GM04504 (cell line): ENCODE measurements at regions not wholly inside any gene's neighbourhood (a gene's known extent, or its start where the extent isn't known, plus 50 kb on each side); places are given as distances from the start of the nearest gene placed in this dataset.
"Not testable (repeated sequence)": the region's sequence is repeated elsewhere in the genome, so short reads cannot be mapped to it uniquely, and the experiment has no call there.

Experiments
- DNase-seq: peaks from one replicate; pipeline ENCODE4 v3.0.0-alpha.2; 2012; ENCODE audit warnings: low read depth

DNA sequence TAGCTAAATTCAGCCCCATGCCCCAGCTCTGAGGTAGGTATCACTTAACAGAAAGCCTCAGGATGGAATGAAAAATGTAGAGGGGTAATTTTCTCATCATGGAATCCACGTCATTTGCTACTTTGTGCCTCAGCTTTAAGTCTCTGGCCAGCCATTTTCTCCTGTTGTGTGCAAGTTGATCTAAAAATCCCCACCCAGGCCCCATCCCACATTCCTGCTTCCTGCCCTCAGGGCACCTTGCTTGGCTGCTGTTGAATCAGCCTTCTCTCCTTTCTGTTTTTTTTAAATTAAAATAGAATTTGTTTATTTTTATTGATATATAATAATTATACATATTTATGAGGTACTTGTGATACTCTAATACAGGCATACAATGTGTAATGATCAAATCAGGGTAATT lies 179.9 kb upstream of the TSHZ3 start:
- DNase-seq, result no peak

DNA sequence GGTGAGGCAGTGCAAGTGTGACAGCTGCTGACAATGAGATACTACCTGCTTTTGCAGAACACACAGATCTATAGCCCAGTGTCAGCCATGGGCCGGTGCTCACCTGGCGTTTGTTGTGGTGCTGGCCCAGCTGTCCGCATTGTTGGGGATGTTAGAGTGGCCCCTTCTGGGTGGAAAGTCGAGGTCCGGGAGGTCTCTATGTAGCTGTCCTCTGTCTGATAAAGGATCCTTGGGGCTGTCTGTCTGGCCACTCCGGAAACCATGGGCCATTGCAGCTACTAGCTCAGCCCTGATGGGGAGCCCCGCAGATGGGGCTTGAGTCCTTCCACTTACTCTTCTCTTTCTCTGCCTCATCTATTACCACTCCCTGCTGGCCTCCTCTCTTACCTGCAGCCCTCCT lies 181.5 kb upstream of the TSHZ3 start:
- no peak for DNase-seq

DNA sequence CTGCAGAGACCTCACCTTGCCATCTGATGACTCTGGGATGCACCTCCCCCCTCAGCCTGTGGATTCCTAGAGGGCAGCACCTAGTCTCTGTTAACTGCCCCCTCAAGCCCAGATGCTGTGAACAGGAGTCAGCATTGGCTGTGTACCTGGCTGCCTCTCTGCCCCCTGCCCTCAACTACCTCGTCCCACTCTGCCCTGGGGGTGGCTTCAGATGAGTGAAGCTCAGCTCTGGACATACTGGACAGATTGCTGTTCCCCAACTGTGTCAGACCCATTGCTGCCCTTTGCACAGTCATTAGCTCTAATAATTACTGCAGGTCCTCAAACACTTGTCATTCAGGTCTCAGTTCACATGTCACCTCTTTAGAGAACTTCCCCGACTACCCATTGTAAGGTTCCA lies 182.1 kb upstream of the TSHZ3 start:
- no peak for DNase-seq

DNA sequence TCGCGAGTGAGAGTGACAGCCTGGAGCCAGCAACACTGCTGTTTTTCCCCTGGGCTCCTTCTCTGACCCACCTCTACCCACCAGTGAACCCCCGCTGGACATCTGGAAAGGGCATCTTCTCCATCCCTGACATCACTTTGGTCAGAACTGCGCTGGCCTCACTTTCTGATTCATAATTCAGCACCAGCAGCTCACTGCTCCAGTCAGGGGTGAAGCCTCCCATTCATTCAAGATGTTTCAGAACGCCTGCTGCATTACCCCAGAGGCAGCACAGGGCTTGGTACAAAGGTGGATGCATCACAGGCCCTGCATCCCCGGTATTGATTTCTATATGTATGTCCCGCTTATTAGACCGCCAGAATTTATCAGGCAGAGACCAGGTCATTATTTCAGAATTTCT lies 182.8 kb upstream of the TSHZ3 start:
- no peak for DNase-seq

DNA sequence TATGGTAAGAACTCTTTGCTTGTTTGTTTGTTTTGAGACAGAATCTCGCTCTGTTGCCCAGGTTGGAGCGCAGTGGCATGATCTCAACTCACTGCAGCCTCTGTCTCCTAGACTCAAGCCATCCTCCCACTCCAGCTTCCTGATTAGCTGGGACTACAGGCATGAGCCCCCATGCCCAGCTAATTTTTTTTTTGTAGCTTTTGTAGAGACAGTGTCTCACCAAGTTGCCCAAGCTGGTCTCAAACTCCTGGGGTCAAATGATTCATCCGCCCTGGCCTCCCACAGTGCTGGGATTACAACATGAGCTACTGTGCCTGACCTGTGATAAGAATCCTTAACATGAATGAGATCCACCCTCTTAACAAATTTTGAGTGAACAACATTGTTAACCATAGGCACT lies 183.9 kb upstream of the TSHZ3 start:
- DNase-seq, result no peak

DNA sequence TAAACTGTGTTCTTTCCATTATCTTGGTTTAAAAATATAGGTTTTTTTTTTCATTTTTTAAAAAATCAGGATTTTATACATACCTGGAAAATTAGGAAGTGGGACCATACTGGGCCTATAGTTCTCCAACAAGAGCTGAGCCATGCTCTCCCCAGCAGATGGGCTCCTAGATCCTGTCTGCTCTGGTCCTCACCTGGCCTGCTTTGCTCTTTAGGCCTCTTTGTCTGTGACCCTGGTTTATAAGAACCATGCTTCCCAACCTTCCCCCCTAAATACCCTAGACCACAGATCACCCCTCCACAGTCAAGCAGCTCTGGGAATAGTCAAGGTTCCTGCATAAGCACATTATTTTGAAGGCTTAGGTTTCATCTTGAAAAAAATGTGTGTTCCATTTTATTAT lies 185.0 kb upstream of the TSHZ3 start:
- no peak for DNase-seq

DNA sequence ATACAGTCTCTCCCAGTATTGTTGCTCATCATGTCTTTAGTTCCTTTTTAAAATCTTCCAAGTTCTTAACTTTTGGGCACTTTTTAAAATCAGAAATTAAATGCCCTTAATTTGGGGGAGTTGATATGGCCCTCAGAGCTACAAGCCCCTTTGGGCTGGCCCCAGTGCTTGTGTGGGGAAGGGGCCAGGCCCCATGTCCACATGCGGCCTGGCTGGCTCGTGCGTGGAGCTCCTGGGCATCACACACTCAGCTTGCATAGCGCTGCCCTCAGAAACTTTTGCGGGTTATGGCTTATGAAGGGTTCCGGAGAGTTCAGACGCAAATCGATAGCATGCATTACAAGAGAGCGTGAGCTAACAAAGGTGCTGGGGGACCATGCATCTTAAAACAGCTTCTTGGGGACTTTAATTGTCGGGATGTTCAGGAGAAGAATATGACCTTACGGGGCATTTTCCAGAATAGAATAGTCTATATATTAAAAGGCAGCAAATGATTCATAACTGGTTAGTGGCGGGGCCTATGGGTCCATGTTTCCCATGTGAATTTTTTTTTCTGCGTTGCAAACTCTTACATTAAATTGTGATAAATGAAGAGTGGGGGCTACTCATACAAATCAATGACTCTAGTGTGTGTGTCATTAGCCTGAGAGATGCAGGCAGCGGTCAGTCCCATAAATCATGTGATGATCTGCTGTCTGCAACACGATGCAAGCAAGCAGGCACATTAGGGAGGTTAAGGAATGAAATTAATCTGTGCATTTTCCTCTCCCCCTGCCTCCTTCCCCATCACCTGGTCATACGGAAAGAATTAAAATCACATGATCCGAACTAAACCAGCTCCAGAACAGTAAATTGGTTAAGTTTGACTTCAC lies 185.8 kb upstream of the TSHZ3 start:
- DNase-seq, result no peak

DNA sequence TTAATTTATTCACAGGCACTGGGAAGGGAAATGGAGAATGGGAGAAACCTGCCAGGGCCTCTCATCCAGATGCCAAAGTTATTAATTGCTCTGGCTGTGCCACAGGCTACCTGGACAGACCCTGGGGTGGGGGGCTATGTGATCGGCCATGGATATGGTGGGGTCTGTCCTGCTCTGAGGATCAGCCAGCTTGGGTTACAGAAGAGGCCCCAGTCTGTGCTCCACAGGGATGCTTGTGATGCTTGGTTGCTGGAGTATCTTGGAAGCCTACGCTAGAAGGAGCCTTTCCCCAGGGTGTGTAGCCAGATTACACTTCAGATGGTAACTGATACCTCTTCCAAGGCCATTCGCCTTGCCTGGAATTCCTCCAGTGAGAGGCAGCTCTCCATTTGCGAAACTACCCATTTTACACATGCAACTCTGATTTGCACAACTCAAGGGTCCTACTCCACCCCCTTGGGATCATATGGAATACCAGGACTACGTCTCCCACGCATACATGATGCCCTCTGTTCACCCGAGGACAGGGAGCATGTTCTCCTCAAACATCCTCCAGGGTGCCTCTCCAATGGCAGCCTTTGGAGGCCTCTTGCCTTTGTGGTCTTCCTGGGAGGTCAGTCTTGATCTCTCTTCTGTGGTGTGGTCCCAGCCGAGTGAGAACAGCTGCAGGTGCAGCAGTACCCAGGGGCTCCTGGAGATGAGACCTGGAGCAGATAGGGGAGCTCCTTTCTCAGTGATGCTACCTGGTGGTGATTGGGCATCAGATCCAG lies 186.6 kb upstream of the TSHZ3 start:
- DNase-seq, result no peak

DNA sequence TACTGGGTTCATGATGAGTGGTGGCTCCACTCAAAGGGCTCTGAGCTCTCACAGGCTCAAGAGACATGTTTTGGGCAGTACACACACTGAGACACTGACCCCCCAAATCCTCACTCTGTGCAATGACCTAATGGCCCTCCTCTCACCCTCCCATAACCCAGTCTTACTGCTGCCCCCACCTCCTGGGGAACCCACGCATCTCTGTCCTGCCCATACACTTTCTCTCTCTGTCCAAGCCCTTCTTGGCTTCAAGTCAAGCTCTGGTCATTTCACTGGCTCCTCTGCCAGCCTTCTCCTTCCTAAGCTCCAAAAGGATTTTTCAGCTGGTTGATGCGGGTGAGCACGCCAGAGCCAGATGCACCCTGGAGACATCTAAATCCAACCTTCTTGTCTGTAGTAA lies 187.9 kb upstream of the TSHZ3 start:
- DNase-seq, result no peak

DNA sequence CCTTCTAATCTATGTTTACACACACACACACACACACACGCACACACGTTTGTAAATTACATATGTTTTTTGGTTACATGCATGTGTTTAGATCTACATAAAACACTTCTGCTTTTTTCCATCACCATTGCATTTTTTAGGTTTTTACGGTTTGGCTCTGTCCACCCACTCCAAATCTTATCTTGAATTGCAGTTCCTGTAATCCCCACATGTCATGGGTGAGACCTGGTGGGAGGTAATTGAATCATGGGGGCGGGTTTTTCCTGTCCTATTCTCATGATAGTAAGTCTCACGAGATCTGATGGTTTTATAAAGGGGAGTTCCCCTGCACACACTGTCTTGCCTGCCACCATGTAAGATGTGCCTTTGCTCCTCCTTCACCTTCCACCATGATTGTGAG lies 188.7 kb upstream of the TSHZ3 start:
- not testable (repeated sequence) for DNase-seq

DNA sequence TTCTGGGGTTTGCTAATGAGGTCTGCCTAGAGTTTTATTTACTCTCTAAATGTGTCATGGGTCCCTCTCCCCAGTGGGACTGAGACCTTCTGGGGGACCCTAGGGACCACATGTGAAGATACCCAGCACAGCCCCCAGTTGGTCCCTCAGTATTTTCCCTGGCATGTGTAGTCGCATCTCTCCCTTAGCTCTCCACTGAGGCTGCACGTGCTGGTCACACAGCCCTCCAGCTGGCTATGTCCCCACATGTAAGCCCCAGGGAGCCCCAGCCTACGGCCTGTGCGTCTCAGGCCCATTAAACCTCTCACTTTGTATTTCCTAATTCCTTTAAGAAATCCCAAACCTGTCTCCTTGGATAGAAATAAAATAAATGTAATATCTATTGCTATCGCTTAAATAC lies 189.6 kb upstream of the TSHZ3 start:
- no peak for DNase-seq

DNA sequence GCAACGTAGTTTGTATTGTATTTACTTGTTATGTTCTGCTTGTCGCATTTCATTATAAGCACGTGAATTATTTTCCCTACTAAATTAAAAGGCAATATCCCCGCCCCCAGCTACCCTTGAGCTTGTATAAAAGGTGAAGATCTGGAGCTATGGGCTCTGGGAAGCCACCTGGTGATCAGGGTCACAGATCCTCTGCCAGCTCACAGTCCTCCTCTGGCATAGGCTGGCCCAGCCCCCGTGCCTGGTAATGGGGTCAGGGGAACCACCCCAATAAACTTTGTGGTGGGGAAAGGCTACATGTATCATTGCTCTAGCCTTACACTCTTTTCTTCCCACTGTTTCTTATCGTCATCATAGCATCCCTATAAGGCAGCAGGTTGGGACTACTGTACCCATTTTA lies 190.2 kb upstream of the TSHZ3 start:
- DNase-seq, result no peak

DNA sequence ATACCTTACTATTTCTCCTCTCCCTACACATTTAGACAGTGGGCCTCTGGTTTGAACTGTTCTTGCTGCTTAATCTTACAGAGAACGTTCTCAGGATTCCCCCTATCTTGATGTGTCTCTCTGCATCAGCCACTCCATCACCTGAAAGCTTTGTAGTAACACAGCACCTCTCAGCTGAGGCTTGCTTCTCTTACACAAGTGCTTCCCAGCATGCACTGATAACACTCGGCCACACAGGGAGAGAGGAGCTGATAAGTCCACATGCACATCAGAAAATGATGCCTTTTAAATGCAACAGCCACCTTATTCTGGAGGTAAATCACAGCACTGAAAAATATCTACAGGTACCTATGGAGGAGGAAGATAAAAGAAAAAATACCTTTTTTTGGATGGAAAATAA lies 192.2 kb upstream of the TSHZ3 start:
- no peak for DNase-seq

DNA sequence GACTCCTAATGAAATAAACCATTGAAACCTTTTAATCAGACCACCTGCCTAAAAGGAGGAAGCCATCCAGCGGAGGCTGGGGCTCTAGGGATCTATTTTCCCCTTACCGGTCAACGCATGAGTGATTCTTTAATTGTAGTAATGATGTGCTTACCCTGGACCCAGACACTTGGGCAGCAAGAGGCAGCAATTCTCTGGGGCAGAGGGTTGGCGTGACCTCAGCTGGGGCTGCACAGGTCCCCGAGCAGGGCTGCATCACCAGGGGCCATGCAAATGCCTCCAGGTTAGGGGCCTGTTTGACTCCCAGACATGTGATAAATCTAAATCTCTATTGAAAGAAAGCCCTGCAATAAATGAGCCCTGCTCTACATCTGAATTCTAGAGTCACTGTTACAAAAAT lies 194.2 kb upstream of the TSHZ3 start:
- DNase-seq, result no peak

DNA sequence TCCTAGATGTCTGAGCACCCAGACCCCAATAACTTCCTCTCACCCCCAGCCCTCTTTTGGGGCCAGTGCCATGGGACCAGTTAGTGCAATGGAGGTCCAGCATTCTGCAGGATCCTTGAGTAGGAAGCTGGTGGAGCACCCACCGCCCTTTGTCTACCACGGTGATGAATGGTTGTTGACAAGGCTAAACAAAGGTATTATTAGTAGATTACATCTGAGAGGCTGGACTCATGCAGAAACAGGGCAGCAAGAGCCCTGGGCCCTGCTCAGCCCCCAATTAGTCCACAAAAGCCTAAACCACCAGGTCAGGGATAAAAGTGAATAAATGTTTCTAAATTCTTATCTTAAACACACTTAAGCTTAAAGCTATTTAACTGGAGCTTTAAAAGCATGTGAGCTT lies 196.5 kb upstream of the TSHZ3 start:
- DNase-seq, result no peak

DNA sequence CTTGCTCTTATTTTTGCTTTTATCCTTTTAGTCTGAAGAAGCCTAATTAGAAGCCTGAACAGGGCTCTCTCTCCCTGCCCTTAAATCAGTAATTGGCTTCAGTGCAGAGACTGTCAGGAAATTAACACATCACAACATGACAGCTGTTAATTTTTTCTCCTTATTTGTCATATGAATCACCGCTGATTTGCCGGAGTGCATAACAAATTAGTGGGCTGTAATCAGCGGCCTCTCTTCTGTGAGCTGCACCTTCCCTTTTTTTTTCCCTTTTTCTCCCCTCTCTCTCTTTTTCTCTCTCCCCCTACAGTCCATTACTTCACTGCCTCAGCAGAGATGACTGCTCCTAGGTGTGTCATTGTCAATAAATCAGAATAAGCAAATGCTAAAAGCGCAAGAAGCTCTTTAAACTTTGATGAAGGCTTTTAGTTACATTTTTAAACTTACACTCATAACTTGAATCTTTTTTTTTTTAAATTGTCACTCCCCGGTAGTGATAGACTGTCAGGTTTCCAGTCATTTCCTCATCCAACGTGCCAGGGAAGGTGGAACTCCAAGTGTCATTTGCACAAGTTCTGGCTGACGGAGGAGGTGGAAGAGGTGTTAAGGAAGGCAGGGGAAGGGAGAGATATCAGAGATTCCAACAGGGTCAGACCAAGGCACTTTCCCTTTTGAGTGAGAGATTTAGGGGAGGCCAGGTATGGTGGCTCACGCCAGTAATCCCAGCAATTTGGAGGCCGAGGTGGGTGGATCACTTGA lies 197.1 kb upstream of the TSHZ3 start:
- no peak for DNase-seq

DNA sequence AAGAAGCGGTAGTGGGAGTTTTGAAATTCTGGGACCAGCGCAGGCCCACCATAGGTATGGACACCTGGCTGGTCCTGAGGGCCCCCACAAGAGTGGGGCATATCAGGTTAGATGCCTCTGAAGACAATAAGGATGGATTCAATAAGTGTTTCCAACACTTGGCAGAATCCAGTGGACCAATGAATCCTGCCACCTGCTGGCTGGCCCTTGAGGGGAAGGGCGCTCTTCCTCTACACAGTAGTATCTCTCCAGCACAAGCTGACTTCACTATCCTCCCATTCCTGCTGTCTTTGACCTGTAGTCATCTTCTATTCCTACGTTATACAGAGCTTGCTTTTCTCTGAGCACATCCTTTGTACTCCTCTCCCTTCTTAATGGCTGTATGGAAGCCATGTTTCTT lies 199.7 kb upstream of the TSHZ3 start:
- peak; percentile 12 for DNase-seq

DNA sequence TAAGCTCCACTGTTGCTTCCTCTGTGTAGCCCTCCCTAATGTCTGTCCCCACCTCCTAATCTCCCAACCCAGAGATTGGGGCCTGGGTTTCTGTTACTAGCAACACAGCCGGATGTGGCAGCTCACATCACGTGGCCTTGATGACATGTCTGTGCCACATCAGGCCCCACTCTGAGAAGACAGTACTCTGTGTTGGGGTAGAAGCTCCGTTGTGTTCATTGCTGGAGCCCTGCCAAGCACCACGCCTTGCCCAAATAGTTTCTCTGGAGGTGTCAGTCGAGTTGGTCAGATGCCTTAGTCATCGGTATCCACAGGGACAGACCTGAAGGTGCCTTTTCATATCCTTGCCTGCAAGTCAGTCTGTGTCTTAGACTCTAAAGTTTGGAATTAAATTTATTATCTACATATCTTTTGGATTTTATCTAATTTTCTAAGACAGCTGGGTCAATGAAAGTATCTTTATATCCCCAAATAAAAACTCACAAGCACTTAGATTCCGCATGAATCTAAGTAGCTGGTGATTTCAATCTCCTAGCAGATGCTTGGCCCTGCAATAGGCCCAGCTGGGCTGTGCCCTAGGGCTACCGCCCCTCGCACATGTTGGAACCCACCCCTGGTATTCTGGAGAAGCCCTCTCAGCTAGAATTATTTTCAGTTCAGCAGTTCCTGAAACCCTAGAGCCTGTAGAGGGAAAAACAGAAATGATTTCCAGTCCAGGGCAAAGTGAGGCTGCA lies 204.0 kb upstream of the TSHZ3 start:
- DNase-seq, result no peak

DNA sequence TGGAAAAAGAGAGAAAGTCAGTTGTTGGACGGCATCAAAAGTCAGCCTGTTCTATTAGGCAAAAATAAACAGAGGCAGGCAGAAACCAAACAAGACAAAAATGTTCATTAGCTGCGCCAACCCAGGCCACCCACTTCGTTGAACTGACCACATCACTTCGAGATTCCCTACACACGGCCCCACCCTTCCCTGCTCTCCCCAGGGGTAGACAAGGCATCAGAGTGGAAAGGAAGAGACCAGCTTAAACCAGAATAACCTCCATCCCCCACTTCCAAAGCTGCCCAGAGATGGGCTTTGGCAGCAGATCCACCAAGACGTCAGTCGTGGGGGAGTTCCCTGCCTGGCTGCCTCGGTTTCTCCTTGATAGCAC lies 204.6 kb upstream of the TSHZ3 start:
- no peak for DNase-seq

DNA sequence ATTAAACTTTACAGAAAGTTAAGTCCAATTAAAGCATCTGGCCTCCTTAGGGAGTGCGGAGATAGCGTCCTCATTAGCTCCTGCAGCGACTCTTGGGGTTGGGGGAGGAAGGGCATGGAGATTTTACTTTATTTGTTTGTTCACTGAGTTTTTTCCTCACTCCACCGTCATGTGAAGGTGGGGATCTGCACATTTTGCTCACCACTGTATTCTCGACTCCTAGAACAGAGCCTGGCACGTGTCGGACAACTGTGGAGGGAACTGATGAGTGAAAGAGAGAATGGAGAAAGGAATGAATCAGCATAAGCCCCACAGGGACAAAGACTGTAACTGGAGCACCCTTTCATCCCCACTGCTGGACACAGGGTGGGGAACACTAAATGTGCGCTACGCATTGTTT lies 205.1 kb upstream of the TSHZ3 start:
- DNase-seq, result no peak

DNA sequence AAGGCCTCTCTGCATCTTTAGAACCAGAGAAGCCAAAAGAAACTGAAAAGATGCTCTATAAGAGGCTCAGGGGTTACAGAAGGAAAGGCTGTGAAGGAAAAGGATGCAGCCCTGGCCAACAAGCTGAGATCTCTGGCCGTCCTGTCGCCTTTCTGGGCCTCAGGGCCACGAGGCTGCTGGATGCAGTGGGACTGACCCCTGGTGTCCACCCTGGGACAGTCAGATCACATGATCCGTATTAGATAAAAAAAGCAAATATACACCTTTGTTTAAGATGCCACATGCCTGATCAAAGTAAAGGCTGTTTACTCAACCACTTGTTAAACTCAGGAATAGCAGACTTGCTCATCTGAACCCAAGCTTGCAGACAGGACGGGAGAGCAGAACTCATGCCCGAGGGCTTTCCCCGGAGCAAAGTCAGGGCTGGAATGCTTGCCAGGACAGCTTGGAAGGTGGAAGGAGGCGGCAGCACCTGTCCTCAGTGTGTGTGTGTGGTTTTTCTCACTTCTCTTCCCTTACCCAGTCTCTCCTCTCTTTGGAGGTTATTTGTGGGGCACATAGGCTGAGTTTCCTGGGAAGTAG lies 206.5 kb upstream of the TSHZ3 start:
- no peak for DNase-seq

DNA sequence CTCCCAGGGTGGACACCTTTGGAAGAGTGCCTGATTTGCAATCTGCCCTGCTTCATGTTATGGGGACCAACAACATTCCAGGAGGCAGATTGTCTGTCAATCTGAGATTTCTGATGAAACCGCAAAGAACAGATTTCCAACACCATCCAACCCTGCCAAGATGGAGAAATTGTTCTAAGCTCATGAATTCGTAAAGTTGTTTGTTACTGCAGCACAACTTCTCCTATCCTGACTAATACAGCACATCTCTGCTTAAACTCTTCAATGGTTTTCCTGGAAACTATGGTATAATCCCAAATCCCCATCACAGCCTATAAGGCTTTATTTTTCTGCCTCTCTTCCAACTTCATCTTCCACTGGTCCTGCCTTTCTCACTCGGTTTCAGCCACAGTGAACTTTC lies 210.3 kb upstream of the TSHZ3 start:
- no peak for DNase-seq
